ENCODE measurements at regions not wholly inside any gene's neighbourhood (a gene's known extent, or its start where the extent isn't known, plus 50 kb on each side); places are given as distances from the start of the nearest gene placed in this dataset.
"Not testable (repeated sequence)": the region's sequence is repeated elsewhere in the genome, so short reads cannot be mapped to it uniquely, and the experiment has no call there.

- no peak for DNase-seq (ENCODE audit: low spot score)
Measured at GRCh38 chr3:522888-523287, 326.3 kb downstream of the CHL1 start.

- no peak for DNase-seq (ENCODE audit: low spot score)
Measured at GRCh38 chr3:525415-525814, 328.9 kb downstream of the CHL1 start.

- DNase-seq (ENCODE audit: low spot score): no peak
Measured at GRCh38 chr3:535566-536416, 339.2 kb downstream of the CHL1 start.

GRCh38 chr3:536417-536813, 339.9 kb downstream of the CHL1 start:
- DNase-seq (ENCODE audit: low spot score): no peak

- no peak for DNase-seq (ENCODE audit: low spot score)
Measured at GRCh38 chr3:541062-541801, 344.7 kb downstream of the CHL1 start.

- no peak for DNase-seq (ENCODE audit: low spot score)
Measured at GRCh38 chr3:542021-542420, 345.5 kb downstream of the CHL1 start.

GRCh38 chr3:549636-550035, 353.1 kb downstream of the CHL1 start:
- no peak for DNase-seq (ENCODE audit: low spot score)

- no peak for DNase-seq (ENCODE audit: low spot score)
Measured at GRCh38 chr3:550471-550870, 353.9 kb downstream of the CHL1 start.

GRCh38 chr3:557972-558371, 361.4 kb downstream of the CHL1 start:
- no peak for DNase-seq (ENCODE audit: low spot score)

GRCh38 chr3:567488-568185, 371.1 kb downstream of the CHL1 start:
- DNase-seq (ENCODE audit: low spot score): no peak

- DNase-seq (ENCODE audit: low spot score): not testable (repeated sequence)
Measured at GRCh38 chr3:579529-579928, 383.0 kb downstream of the CHL1 start.

- not testable (repeated sequence) for DNase-seq (ENCODE audit: low spot score)
Measured at GRCh38 chr3:589066-589465, 392.5 kb downstream of the CHL1 start.

GRCh38 chr3:597304-597703, 400.7 kb downstream of the CHL1 start:
- DNase-seq (ENCODE audit: low spot score): not testable (repeated sequence)

GRCh38 chr3:597746-598145, 401.2 kb downstream of the CHL1 start:
- not testable (repeated sequence) for DNase-seq (ENCODE audit: low spot score)

- DNase-seq (ENCODE audit: low spot score): not testable (repeated sequence)
Measured at GRCh38 chr3:607480-607879, 410.9 kb downstream of the CHL1 start.

- no peak for DNase-seq (ENCODE audit: low spot score)
Measured at GRCh38 chr3:621714-622113, 425.2 kb downstream of the CHL1 start.

- no peak for DNase-seq (ENCODE audit: low spot score)
Measured at GRCh38 chr3:622314-622713, 425.8 kb downstream of the CHL1 start.

- DNase-seq (ENCODE audit: low spot score): no peak
Measured at GRCh38 chr3:623914-624545, 427.5 kb downstream of the CHL1 start.

- DNase-seq (ENCODE audit: low spot score): peak; percentile 32
Measured at GRCh38 chr3:632571-633170, 436.1 kb downstream of the CHL1 start.

GRCh38 chr3:634511-634910, 437.9 kb downstream of the CHL1 start:
- DNase-seq (ENCODE audit: low spot score): no peak

- DNase-seq (ENCODE audit: low spot score): no peak
Measured at GRCh38 chr3:635393-635792, 438.8 kb downstream of the CHL1 start.

- DNase-seq (ENCODE audit: low spot score): no peak
Measured at GRCh38 chr3:643376-643775, 446.8 kb downstream of the CHL1 start.
